SJSA1 (cell line): ENCODE measurements at regions not wholly inside any gene's neighbourhood (a gene's known extent, or its start where the extent isn't known, plus 50 kb on each side); places are given as distances from the start of the nearest gene placed in this dataset.
"Not testable (repeated sequence)": the region's sequence is repeated elsewhere in the genome, so short reads cannot be mapped to it uniquely, and the experiment has no call there.

Source experiments
- DNase-seq, 2 experiments: peaks; one replicate each; pipeline ENCODE4 v3.0.0-alpha.2; 2015 to 2020; ENCODE audit warnings: low spot score in 2 of 2, low read depth in 1 of 2
- H3K27ac ChIP-seq: fragments of 250-450 bp; sonication (Bioruptor Pico); 2 replicates; pipeline ENCODE4 v1.5.1; 2020; ENCODE audit warnings: mild to moderate bottlenecking, moderate library complexity
- H3K27me3 ChIP-seq: fragments of 250-450 bp; sonication (Bioruptor Pico); replicated peaks from 2 replicates; pipeline ENCODE4 v1.5.1; 2020; ENCODE audit warnings: mild to moderate bottlenecking, moderate library complexity
- H3K36me3 ChIP-seq: fragments of 250-450 bp; sonication (Bioruptor Pico); 2 replicates; pipeline ENCODE4 v1.5.1; 2020; ENCODE audit warnings: mild to moderate bottlenecking
- H3K4me1 ChIP-seq: fragments of 250-450 bp; sonication (Bioruptor Pico); replicated peaks from 2 replicates; pipeline ENCODE4 v1.6.1; 2021; ENCODE audit warnings: mild to moderate bottlenecking
- H3K4me3 ChIP-seq: fragments of 250-450 bp; sonication (Bioruptor Pico); 2 replicates; pipeline ENCODE4 v1.5.1; 2020; ENCODE audit warnings: mild to moderate bottlenecking
- H3K9me3 ChIP-seq: fragments of 250-450 bp; sonication (Bioruptor Pico); replicated peaks from 2 replicates; pipeline ENCODE4 v1.5.1; 2020; ENCODE audit warnings: mild to moderate bottlenecking

DNA sequence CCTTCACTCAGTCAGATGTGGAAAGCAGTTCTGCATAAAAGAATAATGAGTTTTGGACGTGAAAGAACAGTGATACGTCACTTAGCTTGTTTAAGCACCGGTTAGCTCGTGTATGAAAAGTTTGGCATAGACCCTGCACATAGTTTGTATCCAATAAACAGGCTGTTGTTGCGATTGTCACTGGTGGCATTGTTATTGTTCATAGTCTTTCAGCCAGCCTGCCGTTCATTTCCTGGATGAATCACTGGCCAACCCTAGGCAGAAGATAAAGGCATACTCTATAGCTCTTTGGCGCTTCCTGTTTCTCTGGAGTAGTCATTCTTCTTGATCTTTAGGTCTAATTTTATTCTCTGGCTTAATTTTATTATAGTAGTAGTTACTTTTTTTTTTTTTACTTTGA, 57.8 kb upstream of the ANKRD30A start:
- no peaks in the 10 kb centered on the region for H3K4me1 ChIP-seq
- no peak for DNase-seq
- no peak overlapping the region for H3K27ac ChIP-seq
- H3K9me3 ChIP-seq: no peaks in the 10 kb centered on the region
- no peaks in the 10 kb centered on the region for H3K36me3 ChIP-seq
- no peak overlapping the region for H3K4me3 ChIP-seq
- H3K27me3 ChIP-seq: no peaks in the 10 kb centered on the region

DNA sequence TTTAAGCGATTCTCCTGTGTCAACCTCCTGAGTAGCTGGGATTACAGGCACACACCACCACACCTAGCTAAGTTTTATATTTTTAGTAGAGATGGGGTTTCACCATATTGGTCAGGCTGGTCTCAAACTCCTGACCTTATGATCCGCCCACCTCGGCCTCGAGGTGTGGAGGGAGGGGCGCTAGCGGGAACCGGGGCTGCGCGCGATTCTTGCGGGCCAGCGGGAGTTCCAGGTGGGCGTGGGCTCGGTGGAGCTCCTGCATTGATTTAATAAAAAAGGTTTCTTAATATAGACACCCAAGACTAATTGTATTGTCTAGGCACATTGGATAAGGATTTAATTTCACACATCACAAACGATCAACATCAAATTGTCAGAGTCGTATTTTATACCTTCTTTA, 63.1 kb upstream of the ANKRD30A start:
- not testable (repeated sequence) for H3K27ac ChIP-seq, H3K9me3 ChIP-seq, H3K27me3 ChIP-seq, DNase-seq, H3K36me3 ChIP-seq, H3K4me1 ChIP-seq, H3K4me3 ChIP-seq

DNA sequence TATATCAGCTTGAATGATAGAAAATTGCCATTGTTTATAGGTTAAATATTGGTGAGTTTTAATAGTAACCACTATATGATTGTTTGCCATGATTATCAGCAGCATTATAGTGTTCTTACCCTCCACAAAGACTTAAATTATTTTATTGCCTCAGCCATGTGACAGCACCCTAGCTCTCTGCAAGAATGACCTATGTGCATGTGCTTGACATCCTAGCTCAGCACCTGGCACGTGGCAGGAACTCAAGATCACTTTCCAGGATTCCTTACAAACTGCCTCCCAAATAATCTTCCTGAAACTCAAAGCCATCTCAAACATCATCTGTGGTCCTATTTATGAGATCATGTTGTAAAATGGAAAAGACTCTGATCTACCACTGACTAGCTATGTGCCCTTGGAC, 68.1 kb upstream of the ANKRD30A start:
- H3K4me1 ChIP-seq: no peaks in the 10 kb centered on the region
- H3K36me3 ChIP-seq: no peaks in the 10 kb centered on the region
- no peak for DNase-seq
- no peak overlapping the region for H3K4me3 ChIP-seq
- H3K27me3 ChIP-seq: no peaks in the 10 kb centered on the region
- H3K27ac ChIP-seq: no peak overlapping the region
- H3K9me3 ChIP-seq: no peaks in the 10 kb centered on the region

DNA sequence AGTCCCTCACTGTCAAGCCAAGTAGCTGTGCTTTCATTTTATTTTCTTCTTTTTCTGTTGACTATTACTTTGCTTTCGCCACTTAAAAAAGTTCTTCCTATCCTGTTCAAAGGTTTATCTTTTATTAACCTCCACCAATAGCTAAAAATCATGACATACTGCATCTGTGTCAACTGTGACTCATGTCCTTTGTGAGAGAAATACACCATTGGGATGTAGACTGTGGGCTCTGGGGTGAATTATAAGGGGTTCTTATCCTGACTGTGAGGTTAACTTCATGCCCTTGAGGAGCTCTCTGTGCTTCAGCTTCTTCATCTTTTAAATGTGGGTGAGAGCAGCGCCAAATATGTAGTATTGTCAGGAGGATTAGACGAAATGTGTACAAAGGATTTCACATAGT, 71.9 kb upstream of the ANKRD30A start:
- no peak for DNase-seq
- no peak overlapping the region for H3K4me3 ChIP-seq
- no peaks in the 10 kb centered on the region for H3K9me3 ChIP-seq
- no peaks in the 10 kb centered on the region for H3K4me1 ChIP-seq
- H3K27ac ChIP-seq: no peak overlapping the region
- no peaks in the 10 kb centered on the region for H3K36me3 ChIP-seq
- H3K27me3 ChIP-seq: no peaks in the 10 kb centered on the region

DNA sequence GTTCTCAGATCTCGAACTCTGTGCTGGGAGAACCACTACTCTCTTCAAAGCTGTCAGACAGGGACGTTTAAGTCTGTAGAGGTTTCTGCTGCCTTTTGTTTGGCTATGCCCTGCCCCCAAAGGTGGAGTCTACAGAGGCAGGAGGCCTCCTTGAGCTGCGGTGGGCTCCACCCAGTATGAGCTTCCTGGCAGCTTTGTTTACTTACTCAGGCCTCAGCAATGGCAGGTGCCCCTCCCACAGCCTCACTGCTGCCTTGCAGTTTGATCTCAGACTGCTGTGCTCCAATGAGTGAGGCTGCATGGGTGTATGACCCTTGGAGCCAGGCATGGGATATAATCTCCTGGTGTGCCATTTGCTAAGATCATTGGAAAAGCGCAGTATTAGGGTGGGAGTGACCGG, 75.4 kb upstream of the ANKRD30A start:
- not testable (repeated sequence) for H3K4me3 ChIP-seq, H3K36me3 ChIP-seq, H3K27ac ChIP-seq

DNA sequence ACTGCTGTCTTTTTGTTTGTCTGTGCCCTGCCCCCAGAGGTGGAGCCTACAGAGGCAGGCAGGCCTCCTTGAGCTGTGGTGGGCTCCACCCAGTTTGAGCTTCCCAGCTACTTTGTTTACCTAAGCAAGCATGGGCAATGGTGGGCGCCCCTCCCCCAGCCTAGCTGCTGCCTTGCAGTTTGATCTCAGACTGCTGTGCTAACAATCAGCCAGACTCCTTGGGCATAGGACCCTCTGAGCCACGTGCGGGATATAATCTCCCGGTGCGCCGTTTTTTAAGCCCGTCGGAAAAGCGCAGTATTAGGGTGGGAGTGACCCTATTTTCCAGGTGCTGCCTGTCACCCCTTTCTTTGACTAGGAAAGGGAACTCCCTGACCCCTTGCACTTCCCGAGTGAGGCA, 81.1 kb upstream of the ANKRD30A start:
- not testable (repeated sequence) for H3K36me3 ChIP-seq, H3K4me1 ChIP-seq, H3K9me3 ChIP-seq, H3K4me3 ChIP-seq, DNase-seq, H3K27me3 ChIP-seq, H3K27ac ChIP-seq

More for the DNA sequence above, 75.4 kb upstream of the ANKRD30A start:
- DNase-seq, H3K27me3 ChIP-seq, H3K9me3 ChIP-seq, H3K4me1 ChIP-seq: not testable (repeated sequence)

DNA sequence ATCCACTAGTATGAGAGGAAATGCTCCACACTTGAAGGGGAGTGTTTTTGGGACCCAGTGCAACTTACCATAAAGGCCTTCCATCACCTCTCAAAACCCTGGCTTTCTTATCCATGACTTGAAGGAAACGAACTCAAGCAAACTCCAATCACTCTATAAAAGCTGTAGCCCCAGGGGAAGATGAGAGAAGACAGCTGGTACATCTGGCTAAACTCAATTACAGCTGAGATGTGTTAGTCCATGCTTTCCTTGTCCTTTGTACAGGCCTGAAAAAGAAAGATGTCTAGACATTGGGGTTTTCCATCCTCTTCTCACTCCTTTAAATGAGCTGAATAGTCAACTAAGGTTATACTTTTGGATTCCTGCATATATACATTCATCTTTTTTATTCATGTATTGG, 89.5 kb upstream of the ANKRD30A start:
- H3K4me3 ChIP-seq: no peak overlapping the region

DNA sequence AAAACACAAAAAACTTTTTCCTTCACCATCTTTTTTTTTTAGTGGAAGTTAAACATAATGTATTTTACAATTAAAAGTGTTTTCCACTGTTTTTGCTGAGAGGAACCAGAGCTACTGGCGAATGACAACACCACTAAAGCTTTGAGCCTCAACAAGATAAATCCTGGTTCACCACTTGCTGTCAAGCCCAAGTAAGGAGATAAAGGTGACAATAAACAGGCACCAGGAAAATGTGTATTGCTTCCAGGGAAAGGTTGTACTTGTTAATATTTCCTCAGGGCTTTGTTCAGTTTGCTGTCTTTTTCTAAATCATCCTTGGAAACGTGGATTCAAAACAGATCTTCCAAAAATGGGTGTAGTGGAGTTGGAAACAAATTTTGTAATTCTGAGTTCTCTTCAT, 109.9 kb upstream of the ANKRD30A start:
- H3K4me3 ChIP-seq: no peak overlapping the region
- no peaks in the 10 kb centered on the region for H3K9me3 ChIP-seq
- H3K27me3 ChIP-seq: no peaks in the 10 kb centered on the region
- no peak for DNase-seq
- no peaks in the 10 kb centered on the region for H3K4me1 ChIP-seq
- no peaks in the 10 kb centered on the region for H3K36me3 ChIP-seq
- no peak overlapping the region for H3K27ac ChIP-seq

More for the DNA sequence above, 89.5 kb upstream of the ANKRD30A start:
- no peak overlapping the region for H3K27ac ChIP-seq
- H3K9me3 ChIP-seq: no peaks in the 10 kb centered on the region
- H3K4me1 ChIP-seq: no peaks in the 10 kb centered on the region
- H3K27me3 ChIP-seq: no peaks in the 10 kb centered on the region
- H3K36me3 ChIP-seq: no peaks in the 10 kb centered on the region
- no peak for DNase-seq

DNA sequence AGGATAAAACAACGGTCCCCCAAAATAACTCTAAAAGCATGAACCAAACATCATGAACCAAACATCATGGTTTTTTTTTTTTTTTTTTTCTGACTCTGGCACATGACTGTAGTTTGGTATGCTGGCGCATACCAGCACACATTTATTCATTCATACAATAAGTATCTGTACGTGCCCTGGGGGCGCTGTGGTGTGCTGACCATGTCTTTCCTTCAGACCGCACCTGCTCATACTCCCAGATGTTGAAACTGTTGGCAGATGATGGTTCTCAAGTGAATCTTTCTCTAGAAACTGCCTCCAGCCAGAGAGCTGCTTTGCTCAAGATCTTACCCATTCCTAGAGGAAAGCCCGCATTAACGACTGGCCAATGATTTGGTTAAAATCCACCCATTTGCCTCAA, 114.7 kb upstream of the ANKRD30A start:
- no peaks in the 10 kb centered on the region for H3K4me1 ChIP-seq
- no peaks in the 10 kb centered on the region for H3K9me3 ChIP-seq
- DNase-seq: no peak
- H3K27me3 ChIP-seq: no peaks in the 10 kb centered on the region
- no peak overlapping the region for H3K27ac ChIP-seq
- H3K4me3 ChIP-seq: no peak overlapping the region
- no peaks in the 10 kb centered on the region for H3K36me3 ChIP-seq

DNA sequence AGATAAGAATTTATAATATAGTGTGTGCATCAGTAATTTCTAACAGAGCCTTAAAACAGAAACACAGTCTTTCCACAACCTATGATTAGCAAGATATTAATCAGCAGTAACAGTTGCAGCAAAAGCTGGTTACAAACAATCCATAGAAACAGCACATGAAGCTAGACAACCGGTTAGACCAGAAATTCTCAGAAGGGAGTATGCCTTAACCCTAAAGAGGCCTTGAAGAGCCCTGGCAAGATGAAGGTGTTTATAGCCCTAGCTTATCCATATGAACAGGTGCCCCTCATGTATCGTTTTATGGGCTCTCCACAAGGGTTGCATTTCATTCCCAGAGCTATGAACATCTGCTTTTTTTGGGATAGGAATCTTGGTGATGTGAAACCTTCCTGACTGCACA, 117.1 kb upstream of the ANKRD30A start:
- H3K27me3 ChIP-seq, DNase-seq, H3K27ac ChIP-seq, H3K4me3 ChIP-seq, H3K36me3 ChIP-seq, H3K9me3 ChIP-seq, H3K4me1 ChIP-seq: not testable (repeated sequence)

DNA sequence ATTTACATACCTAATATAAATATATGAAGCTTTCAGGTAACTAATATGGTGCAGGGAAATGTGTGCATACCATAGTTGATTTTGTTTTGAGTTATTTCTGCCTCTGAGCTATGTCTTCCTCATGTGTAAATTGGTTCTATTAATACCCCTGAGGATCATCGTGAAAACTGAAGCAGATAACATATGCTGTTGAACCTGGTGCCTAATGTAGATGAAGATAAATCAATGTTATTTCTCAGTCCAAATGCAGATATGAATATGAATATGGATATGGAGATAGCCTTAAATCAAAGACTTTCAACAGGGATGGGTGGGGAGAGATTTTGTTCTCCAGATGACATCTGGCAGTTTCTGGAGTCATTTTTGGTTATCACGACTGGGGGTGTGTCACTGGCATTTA, 122.3 kb upstream of the ANKRD30A start:
- Histone ChIP-seq H3K36me3 (no peaks in the 10 kb centered on the region), H3K4me3 (no peak overlapping the region), H3K4me1 (no peaks in the 10 kb centered on the region), H3K27me3 (no peaks in the 10 kb centered on the region), H3K9me3 (no peaks in the 10 kb centered on the region), H3K27ac (no peak overlapping the region)
- no peak for DNase-seq

DNA sequence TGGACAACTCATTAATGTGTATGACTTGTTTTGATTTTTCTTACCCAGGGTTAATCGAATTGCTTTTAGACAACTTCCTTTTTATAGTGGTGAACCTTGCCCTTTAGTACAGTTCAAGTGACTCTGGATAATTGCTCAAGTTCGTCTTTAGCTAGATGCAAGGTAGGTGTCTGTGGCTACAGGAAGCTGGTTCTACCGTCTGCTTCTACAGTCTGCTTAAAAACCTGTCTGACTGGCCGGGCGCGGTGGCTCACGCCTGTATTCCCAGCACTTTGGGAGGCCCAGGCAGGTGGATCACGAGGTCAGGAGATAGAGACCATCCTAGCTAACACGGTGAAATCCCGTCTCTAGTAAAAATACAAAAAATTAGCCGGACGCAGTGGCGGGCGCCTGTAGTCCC, 129.6 kb upstream of the ANKRD30A start:
- not testable (repeated sequence) for H3K4me3 ChIP-seq, H3K27ac ChIP-seq, H3K36me3 ChIP-seq, H3K4me1 ChIP-seq, H3K9me3 ChIP-seq, H3K27me3 ChIP-seq, DNase-seq

DNA sequence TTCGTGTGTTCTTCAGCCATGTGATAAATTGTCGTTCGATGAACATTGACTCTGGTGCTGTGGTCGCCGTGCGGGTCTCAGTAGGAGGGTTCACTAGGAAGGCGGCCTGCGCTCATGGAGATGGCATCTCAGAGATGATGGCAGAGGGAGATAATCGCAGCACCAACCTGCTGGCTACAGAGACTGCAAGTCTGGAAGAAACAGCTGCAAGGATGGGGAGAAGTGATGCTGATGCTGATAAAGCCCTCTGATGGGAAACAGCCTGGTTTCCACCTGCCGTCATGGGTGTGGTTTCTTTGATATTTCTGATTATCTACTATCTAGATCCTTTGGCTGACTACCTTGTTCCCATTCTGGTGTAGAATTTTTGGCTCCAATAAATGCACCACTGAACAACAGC, 130.5 kb upstream of the ANKRD30A start:
- Histone ChIP-seq H3K9me3 (no peaks in the 10 kb centered on the region), H3K27ac (no peak overlapping the region), H3K27me3 (no peaks in the 10 kb centered on the region), H3K36me3 (no peaks in the 10 kb centered on the region), H3K4me3 (no peak overlapping the region), H3K4me1 (no peaks in the 10 kb centered on the region)
- DNase-seq: no peak

DNA sequence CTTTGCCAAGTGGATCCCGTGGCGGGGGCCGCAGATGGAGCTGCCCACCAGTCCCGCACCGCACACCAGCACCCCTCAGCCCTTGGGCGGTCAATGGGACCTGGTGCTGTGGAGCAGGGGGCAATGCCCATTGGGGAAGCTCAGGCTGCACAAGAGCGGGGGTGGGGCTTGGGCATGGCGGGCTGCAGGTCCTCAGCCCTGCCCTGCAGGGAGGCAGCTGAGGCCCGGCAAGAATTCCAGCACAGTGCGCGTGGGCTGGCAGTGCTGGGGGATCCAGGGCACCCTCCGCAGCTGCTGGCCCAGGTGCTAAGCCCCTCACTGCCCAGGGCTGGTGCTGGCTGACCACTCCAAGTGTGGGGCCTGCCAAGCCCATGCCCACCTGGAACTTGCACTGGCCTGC, 136.2 kb upstream of the ANKRD30A start:
- no peaks in the 10 kb centered on the region for H3K27me3 ChIP-seq
- H3K36me3 ChIP-seq: no peaks in the 10 kb centered on the region
- H3K27ac ChIP-seq: no peak overlapping the region
- no peak for DNase-seq
- no peak overlapping the region for H3K4me3 ChIP-seq
- H3K4me1 ChIP-seq: no peaks in the 10 kb centered on the region
- H3K9me3 ChIP-seq: no peaks in the 10 kb centered on the region

DNA sequence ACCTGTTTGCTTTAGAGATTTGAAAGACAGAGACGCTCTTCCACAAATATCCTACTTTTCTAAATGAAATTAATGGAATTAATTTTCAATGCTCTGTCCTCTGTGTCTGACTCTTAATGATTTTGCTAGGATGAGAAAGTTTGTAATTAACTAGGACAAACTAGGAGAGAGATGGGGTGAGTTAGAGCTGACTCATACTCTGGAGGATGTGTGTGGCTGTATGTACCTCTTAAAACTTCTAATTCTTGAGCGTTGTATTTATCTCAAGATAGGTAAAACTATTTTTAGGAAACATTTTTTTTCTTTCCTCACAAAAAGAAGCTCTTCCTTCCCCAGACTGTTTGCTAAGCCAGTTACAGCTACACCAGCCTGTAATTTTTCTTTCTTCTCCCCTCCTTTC, 178.8 kb upstream of the ANKRD30A start:
- H3K4me3 ChIP-seq: no peak overlapping the region
- DNase-seq: no peak
- no peak overlapping the region for H3K27ac ChIP-seq
- no peaks in the 10 kb centered on the region for H3K36me3 ChIP-seq
- 0 out of 2 replicates have a peak, but pooled peaks cover 2% of the 10 kb centered on the region for H3K9me3 ChIP-seq
- no peaks in the 10 kb centered on the region for H3K4me1 ChIP-seq
- H3K27me3 ChIP-seq: no peaks in the 10 kb centered on the region
